NCI-H526 (cell line): ENCODE measurements at regions not wholly inside any gene's neighbourhood (a gene's known extent, or its start where the extent isn't known, plus 50 kb on each side); places are given as distances from the start of the nearest gene placed in this dataset.

Experiments
- DNase-seq, 2 experiments: peaks; one replicate each; lab custom pipeline; 2025; lab: John Stamatoyannopoulos, UW

GRCh38 chr12:98217257-98217656 lies 298.1 kb upstream of the TMPO start:
- no peak for DNase-seq

GRCh38 chr12:98220636-98221035 lies 294.8 kb upstream of the TMPO start:
- peak in 1 of 2 experiments; percentile 38 for DNase-seq

GRCh38 chr12:98221243-98221808 lies 294.1 kb upstream of the TMPO start:
- no peak for DNase-seq

- DNase-seq, result no peak
These were observed 293.3 kb upstream of the TMPO start for GRCh38 chr12:98222135-98222534.

- no peak for DNase-seq
These were observed 290.7 kb upstream of the TMPO start for GRCh38 chr12:98224584-98225221.

- peak in 1 of 2 experiments; percentile 52 for DNase-seq
These were observed 288.2 kb upstream of the TMPO start for GRCh38 chr12:98227162-98227561.

- peak in 1 of 2 experiments; percentile 53 for DNase-seq
These were observed 286.5 kb upstream of the TMPO start for GRCh38 chr12:98228683-98229539.

- DNase-seq, result no peak
These were observed 285.9 kb upstream of the TMPO start for GRCh38 chr12:98229540-98229924.

GRCh38 chr12:98232753-98233390 lies 282.5 kb upstream of the TMPO start:
- DNase-seq, result peak in 1 of 2 experiments; percentile 5

GRCh38 chr12:98235301-98235700 lies 280.1 kb upstream of the TMPO start:
- DNase-seq, result no peak

GRCh38 chr12:98238515-98239130 lies 276.8 kb upstream of the TMPO start:
- DNase-seq, result no peak

GRCh38 chr12:98243190-98243589 lies 272.2 kb upstream of the TMPO start:
- no peak for DNase-seq

GRCh38 chr12:98244136-98244535 lies 271.3 kb upstream of the TMPO start:
- peak; percentile 40 to 60 for DNase-seq

- peak in 1 of 2 experiments; percentile 19 for DNase-seq
These were observed 262.0 kb upstream of the TMPO start for GRCh38 chr12:98253207-98254037.

- DNase-seq, result no peak
These were observed 258.6 kb upstream of the TMPO start for GRCh38 chr12:98256830-98257229.

GRCh38 chr12:98259693-98260092 lies 255.7 kb upstream of the TMPO start:
- no peak for DNase-seq

GRCh38 chr12:98260276-98260675 lies 255.1 kb upstream of the TMPO start:
- no peak for DNase-seq

GRCh38 chr12:98262902-98263301 lies 252.5 kb upstream of the TMPO start:
- DNase-seq, result no peak

- DNase-seq, result no peak
These were observed 240.8 kb upstream of the TMPO start for GRCh38 chr12:98274430-98275130.

GRCh38 chr12:98275131-98275475 lies 240.3 kb upstream of the TMPO start:
- no peak for DNase-seq

- DNase-seq, result peak in 1 of 2 experiments; percentile 7
These were observed 235.2 kb upstream of the TMPO start for GRCh38 chr12:98280152-98280551.
